B cell (primary cell): ENCODE measurements at regions not wholly inside any gene's neighbourhood (a gene's known extent, or its start where the extent isn't known, plus 50 kb on each side); places are given as distances from the start of the nearest gene placed in this dataset.

ENCODE experiments used
- EZH2 ChIP-seq: IDR thresholded peaks from 2 replicates; pipeline ENCODE4 v1.6.1; 2012; ENCODE audit warnings: borderline replicate concordance, low read depth, mild to moderate bottlenecking, moderate library complexity, low read length; ENCODE audit not compliant: insufficient read depth, poor library complexity, severe bottlenecking
- TF ChIP-seq, protein P1 (sequence below): fragments of 200-600 bp; IDR thresholded peaks from one replicate; pipeline ENCODE4 v1.8.0; 2022; ENCODE audit warnings: antibody characterized with exemption, mild to moderate bottlenecking

DNA sequence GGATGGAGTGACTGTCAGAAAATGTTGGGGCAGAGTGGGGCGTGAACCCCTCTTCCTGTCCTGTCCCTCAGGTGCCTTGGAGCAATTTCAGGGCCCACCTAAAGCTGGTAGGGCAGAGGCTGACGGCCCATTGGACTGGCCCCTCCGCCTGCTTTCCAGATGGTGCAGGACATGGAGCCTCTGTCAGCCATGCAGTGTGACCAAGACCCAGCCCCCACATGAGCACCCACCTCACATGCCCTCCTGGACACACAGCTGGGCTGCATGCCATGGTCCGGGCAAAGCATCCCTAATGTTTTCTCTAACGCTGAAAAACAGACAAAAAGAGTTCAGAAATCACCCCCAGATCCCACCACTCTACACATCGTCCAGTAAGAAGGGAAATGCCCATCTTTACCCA lies 51.3 kb upstream of the PSAP start:
- TF ChIP-seq, protein P1, sequence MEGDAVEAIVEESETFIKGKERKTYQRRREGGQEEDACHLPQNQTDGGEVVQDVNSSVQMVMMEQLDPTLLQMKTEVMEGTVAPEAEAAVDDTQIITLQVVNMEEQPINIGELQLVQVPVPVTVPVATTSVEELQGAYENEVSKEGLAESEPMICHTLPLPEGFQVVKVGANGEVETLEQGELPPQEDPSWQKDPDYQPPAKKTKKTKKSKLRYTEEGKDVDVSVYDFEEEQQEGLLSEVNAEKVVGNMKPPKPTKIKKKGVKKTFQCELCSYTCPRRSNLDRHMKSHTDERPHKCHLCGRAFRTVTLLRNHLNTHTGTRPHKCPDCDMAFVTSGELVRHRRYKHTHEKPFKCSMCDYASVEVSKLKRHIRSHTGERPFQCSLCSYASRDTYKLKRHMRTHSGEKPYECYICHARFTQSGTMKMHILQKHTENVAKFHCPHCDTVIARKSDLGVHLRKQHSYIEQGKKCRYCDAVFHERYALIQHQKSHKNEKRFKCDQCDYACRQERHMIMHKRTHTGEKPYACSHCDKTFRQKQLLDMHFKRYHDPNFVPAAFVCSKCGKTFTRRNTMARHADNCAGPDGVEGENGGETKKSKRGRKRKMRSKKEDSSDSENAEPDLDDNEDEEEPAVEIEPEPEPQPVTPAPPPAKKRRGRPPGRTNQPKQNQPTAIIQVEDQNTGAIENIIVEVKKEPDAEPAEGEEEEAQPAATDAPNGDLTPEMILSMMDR, result no peak
- no peak for TF ChIP-seq EZH2
